Thoracic aorta (tissue), 2 donors: ENCODE measurements at regions not wholly inside any gene's neighbourhood (a gene's known extent, or its start where the extent isn't known, plus 50 kb on each side); places are given as distances from the start of the nearest gene placed in this dataset.

ENCODE experiments used
- ATAC-seq: fragments of 150-250 bp; one replicate; pipeline ENCODE4 v1.8.0; 2017; ENCODE audit warnings: low read depth; ENCODE audit not compliant: insufficient number of reproducible peaks, low FRiP score
- DNase-seq: peaks from one replicate; pipeline ENCODE4 v3.0.0-alpha.2; 2020; ENCODE audit warnings: low spot score
- H3K27ac ChIP-seq, 2 donors: fragments of 200-600 bp; sonication (generic); 1 replicate in 1 of 2; 2 replicates in 1 of 2; pipeline ENCODE4 v1.5.1; 2016; ENCODE audit warnings: mild to moderate bottlenecking in 2 of 2, moderate library complexity in 2 of 2
- H3K27me3 ChIP-seq: fragments of 200-600 bp; sonication (generic); replicated peaks from 2 replicates; pipeline ENCODE4 v1.6.0; 2016; ENCODE audit warnings: mild to moderate bottlenecking; ENCODE audit not compliant: insufficient read depth
- H3K36me3 ChIP-seq: fragments of 200-600 bp; sonication (generic); one replicate; pipeline ENCODE4 v1.5.1; 2016
- H3K4me1 ChIP-seq, 2 donors: fragments of 200-600 bp; sonication (generic); 1 replicate in 1 of 2; 2 replicates in 1 of 2; pipeline versions ENCODE4 v1.5.1 to v1.6.0; 2016; ENCODE audit warnings: low read depth in 2 of 2, mild to moderate bottlenecking in 1 of 2; ENCODE audit not compliant: control insufficient read depth in 1 of 2
- H3K4me3 ChIP-seq: fragments of 200-600 bp; sonication (generic); 2 replicates; pipeline ENCODE4 v1.5.1; 2016; ENCODE audit warnings: mild to moderate bottlenecking
- H3K9me3 ChIP-seq: fragments of 200-600 bp; sonication (generic); 2 replicates; pipeline ENCODE4 v1.5.1; 2016
- TF ChIP-seq, protein P1 (sequence below): fragments of 200-600 bp; sonication (generic); IDR thresholded peaks from one replicate; pipeline ENCODE4 v1.5.1; 2019; ENCODE audit warnings: antibody characterized with exemption

DNA sequence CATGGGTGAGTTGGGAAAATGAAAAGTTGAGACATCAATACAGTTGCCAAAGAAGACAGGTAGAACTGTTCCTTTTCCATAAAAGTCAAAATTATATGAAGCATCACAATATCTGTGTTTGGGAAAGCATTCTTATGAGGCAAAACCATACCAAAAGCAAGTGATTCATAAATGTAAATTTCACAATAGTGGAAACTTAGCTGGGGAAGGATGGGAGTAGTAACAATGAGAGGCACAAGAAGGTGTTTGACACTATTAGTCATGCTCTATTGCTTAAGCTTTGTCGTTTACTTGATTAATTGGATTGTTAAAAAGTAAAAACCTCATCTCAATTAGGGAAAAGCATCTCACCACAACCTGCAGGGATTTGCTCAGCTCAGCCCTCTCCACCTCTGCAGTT, 240.2 kb downstream of the C7orf25 start:
- no peaks in the 10 kb centered on the region for H3K9me3 ChIP-seq
- H3K27me3 ChIP-seq, result no peaks in the 10 kb centered on the region
- H3K4me1 ChIP-seq, result no peaks in the 10 kb centered on the region
- no peak overlapping the region for H3K27ac ChIP-seq
- no peak for ATAC-seq
- no peak for DNase-seq
- no peak overlapping the region for H3K4me3 ChIP-seq
- TF ChIP-seq, protein P1, sequence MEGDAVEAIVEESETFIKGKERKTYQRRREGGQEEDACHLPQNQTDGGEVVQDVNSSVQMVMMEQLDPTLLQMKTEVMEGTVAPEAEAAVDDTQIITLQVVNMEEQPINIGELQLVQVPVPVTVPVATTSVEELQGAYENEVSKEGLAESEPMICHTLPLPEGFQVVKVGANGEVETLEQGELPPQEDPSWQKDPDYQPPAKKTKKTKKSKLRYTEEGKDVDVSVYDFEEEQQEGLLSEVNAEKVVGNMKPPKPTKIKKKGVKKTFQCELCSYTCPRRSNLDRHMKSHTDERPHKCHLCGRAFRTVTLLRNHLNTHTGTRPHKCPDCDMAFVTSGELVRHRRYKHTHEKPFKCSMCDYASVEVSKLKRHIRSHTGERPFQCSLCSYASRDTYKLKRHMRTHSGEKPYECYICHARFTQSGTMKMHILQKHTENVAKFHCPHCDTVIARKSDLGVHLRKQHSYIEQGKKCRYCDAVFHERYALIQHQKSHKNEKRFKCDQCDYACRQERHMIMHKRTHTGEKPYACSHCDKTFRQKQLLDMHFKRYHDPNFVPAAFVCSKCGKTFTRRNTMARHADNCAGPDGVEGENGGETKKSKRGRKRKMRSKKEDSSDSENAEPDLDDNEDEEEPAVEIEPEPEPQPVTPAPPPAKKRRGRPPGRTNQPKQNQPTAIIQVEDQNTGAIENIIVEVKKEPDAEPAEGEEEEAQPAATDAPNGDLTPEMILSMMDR, result no peak
- H3K36me3 ChIP-seq, result no peaks in the 10 kb centered on the region

DNA sequence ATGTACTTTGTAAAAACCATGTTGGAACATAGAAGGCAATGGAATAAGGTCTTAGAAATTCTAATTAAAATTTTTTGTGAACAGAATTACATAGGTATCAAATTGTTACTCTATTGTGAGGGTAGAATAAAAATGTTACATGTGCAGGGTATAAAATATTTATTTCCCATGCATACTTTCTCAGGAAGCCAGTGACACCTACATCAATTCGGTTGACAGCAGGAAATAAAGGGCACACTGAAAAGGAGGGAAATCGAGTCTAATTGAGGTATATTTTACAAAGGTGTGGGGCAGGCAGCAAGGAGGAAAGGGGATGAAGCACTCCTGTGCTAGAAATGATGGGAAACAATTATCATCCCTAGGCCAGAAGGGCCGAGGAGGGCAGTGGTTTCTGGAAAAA, 244.9 kb downstream of the C7orf25 start:
- DNase-seq (no peak), ATAC-seq (no peak)
- H3K9me3 ChIP-seq, result no peaks in the 10 kb centered on the region
- H3K27ac ChIP-seq, result no peak overlapping the region
- no peaks in the 10 kb centered on the region for H3K4me1 ChIP-seq
- no peak overlapping the region for H3K4me3 ChIP-seq
- H3K27me3 ChIP-seq, result no peaks in the 10 kb centered on the region
- TF ChIP-seq, protein P1, result no peak
- H3K36me3 ChIP-seq, result no peaks in the 10 kb centered on the region

DNA sequence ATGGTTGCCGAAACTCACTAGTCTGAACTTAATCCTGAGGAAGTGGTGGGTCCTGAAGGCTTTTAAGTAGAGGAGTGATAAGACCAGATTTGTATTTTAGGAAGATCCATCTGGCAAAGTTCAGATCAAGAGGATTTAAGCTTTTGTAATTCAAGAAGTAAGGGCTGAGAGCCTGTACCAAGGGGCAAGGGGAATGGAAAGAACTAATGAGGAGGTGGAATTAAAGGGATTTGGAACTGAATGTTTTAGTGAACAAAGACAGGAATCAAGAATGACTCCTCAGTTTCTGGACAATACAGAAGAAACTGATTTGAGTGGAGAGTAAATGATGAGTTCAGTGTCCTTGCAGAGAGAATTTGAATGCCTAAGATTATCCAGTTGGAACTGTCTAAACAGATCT, 249.0 kb downstream of the C7orf25 start:
- TF ChIP-seq, protein P1, result no peak
- no peak for DNase-seq
- no peak overlapping the region for H3K4me3 ChIP-seq
- no peaks in the 10 kb centered on the region for H3K9me3 ChIP-seq
- no peaks in the 10 kb centered on the region for H3K36me3 ChIP-seq
- ATAC-seq, result no peak
- H3K4me1 ChIP-seq, result no peaks in the 10 kb centered on the region
- no peak overlapping the region for H3K27ac ChIP-seq
- H3K27me3 ChIP-seq, result no peaks in the 10 kb centered on the region

DNA sequence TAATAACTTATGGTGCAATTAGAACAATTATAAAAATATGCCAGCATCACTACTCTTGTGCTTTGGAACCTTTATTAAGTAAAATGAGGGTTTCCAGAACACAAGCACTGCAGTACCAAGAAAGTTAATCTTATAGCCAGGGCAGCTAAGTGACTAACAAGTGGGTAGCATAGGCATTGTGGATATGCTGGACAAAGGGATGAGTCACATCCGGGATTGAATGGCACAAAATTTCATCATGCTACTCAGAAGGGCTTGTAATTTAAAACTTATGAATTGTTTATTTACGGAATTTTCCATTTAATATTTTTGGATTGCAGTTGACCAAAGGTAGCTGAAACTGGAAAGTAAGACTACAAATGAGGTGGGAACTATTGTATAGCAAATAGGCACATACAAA, 250.6 kb downstream of the C7orf25 start:
- Histone ChIP-seq H3K4me1 (no peaks in the 10 kb centered on the region), H3K27ac (no peak overlapping the region), H3K4me3 (no peak overlapping the region), H3K27me3 (no peaks in the 10 kb centered on the region), H3K36me3 (no peaks in the 10 kb centered on the region), H3K9me3 (no peaks in the 10 kb centered on the region)
- TF ChIP-seq, protein P1, result no peak
- ATAC-seq, result no peak
- DNase-seq, result no peak

DNA sequence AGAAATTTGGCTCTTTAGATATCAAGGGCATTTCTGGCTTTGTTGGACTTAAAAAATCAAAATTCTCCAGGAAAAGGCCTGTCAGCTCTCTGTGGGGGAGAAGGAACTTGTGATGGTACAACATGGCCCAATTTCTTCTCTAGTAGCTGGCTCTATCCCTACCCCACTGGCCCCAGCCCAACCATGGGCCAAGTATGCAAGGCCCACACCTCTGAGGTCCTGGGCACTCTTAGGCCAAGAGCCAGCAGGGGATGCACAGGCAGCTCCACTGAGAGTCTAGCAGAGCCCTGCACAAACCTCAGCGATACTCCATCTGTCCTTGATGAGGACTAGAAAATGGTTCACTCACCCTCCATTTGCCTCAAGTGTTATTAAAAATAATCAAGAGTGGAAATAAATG, 261.2 kb downstream of the C7orf25 start:
- no peak for DNase-seq
- no peak overlapping the region for H3K4me3 ChIP-seq
- no peak overlapping the region for H3K27ac ChIP-seq
- no peak for ATAC-seq
- no peaks in the 10 kb centered on the region for H3K4me1 ChIP-seq
- TF ChIP-seq, protein P1, result no peak
- no peaks in the 10 kb centered on the region for H3K36me3 ChIP-seq
- no peaks in the 10 kb centered on the region for H3K27me3 ChIP-seq
- H3K9me3 ChIP-seq, result peaks cover 5% of the 10 kb centered on the region
